HG03442 (cell line): ENCODE measurements at regions not wholly inside any gene's neighbourhood (a gene's known extent, or its start where the extent isn't known, plus 50 kb on each side); places are given as distances from the start of the nearest gene placed in this dataset.
"Not testable (repeated sequence)": the region's sequence is repeated elsewhere in the genome, so short reads cannot be mapped to it uniquely, and the experiment has no call there.

Experiments
- ATAC-seq: cut with Tn5 transposase; IDR thresholded peaks from one replicate; pipeline ENCODE4 v1.9.1; 2021; ENCODE audit warnings: mild to moderate bottlenecking, moderate library complexity; ENCODE audit not compliant: unreplicated experiment

- ATAC-seq, result no peak
These were observed 662.0 kb upstream of the GBE1 start for GRCh38 chr3:82423268-82424030.

GRCh38 chr3:82416830-82417229 lies 655.4 kb upstream of the GBE1 start:
- no peak for ATAC-seq

GRCh38 chr3:82416349-82416748 lies 654.9 kb upstream of the GBE1 start:
- no peak for ATAC-seq

GRCh38 chr3:82413171-82413570 lies 651.7 kb upstream of the GBE1 start:
- no peak for ATAC-seq

GRCh38 chr3:82410366-82410765 lies 648.9 kb upstream of the GBE1 start:
- ATAC-seq, result no peak

GRCh38 chr3:82409842-82410241 lies 648.4 kb upstream of the GBE1 start:
- ATAC-seq, result no peak

- no peak for ATAC-seq
These were observed 630.8 kb upstream of the GBE1 start for GRCh38 chr3:82392203-82392775.

GRCh38 chr3:82390868-82391267 lies 629.4 kb upstream of the GBE1 start:
- ATAC-seq, result no peak

- ATAC-seq, result no peak
These were observed 625.2 kb upstream of the GBE1 start for GRCh38 chr3:82386647-82387046.

- ATAC-seq, result no peak
These were observed 622.7 kb upstream of the GBE1 start for GRCh38 chr3:82384181-82384580.

- ATAC-seq, result no peak
These were observed 621.4 kb upstream of the GBE1 start for GRCh38 chr3:82382831-82383230.

GRCh38 chr3:82378392-82378791 lies 616.9 kb upstream of the GBE1 start:
- no peak for ATAC-seq

- ATAC-seq, result no peak
These were observed 615.4 kb upstream of the GBE1 start for GRCh38 chr3:82376883-82377282.

- not testable (repeated sequence) for ATAC-seq
These were observed 612.4 kb upstream of the GBE1 start for GRCh38 chr3:82373833-82374232.

GRCh38 chr3:82364827-82365226 lies 603.4 kb upstream of the GBE1 start:
- ATAC-seq, result no peak

- ATAC-seq, result no peak
These were observed 601.7 kb upstream of the GBE1 start for GRCh38 chr3:82363131-82363530.

GRCh38 chr3:82355228-82355627 lies 593.8 kb upstream of the GBE1 start:
- no peak for ATAC-seq

- ATAC-seq, result no peak
These were observed 592.8 kb upstream of the GBE1 start for GRCh38 chr3:82354228-82354627.

GRCh38 chr3:82353306-82354171 lies 592.1 kb upstream of the GBE1 start:
- ATAC-seq, result no peak

- ATAC-seq, result no peak
These were observed 586.1 kb upstream of the GBE1 start for GRCh38 chr3:82347585-82347984.

- no peak for ATAC-seq
These were observed 581.1 kb upstream of the GBE1 start for GRCh38 chr3:82342521-82342920.

- ATAC-seq, result no peak
These were observed 567.9 kb upstream of the GBE1 start for GRCh38 chr3:82329300-82329699.
